Tibial artery (tissue), 4 donors: ENCODE measurements at regions not wholly inside any gene's neighbourhood (a gene's known extent, or its start where the extent isn't known, plus 50 kb on each side); places are given as distances from the start of the nearest gene placed in this dataset.

Experiments
- DNase-seq, 2 donors: peaks; one replicate each; pipeline ENCODE4 v3.0.0-alpha.2; 2019
- H3K27ac ChIP-seq, 2 donors: fragments of 200-600 bp; sonication (generic) in 1 of 2; 1 replicate in 1 of 2; 2 replicates in 1 of 2; pipeline ENCODE4 v1.5.1; 2018 to 2019; ENCODE audit warnings: mild to moderate bottlenecking in 1 of 2
- H3K27me3 ChIP-seq, 2 donors: fragments of 200-600 bp; sonication (generic) in 1 of 2; one replicate each; pipeline versions ENCODE4 v1.5.1 to v1.6.0; 2016 to 2019
- H3K36me3 ChIP-seq, 3 donors: fragments of 200-600 bp; sonication (generic) in 2 of 3; one replicate each; pipeline ENCODE4 v1.5.1; 2016 to 2019; ENCODE audit warnings: mild to moderate bottlenecking in 2 of 3
- H3K4me1 ChIP-seq, 4 donors: fragments of 200-600 bp; sonication (generic) in 2 of 4; 1 replicate in 3 of 4; 2 replicates in 1 of 4; pipeline ENCODE4 v1.5.1; 2016 to 2019
- H3K4me3 ChIP-seq, 2 donors: fragments of 200-600 bp; sonication (generic) in 1 of 2; 1 replicate in 1 of 2; 2 replicates in 1 of 2; pipeline ENCODE4 v1.5.1; 2018 to 2019; ENCODE audit warnings: mild to moderate bottlenecking in 2 of 2
- H3K9me3 ChIP-seq, 3 donors: fragments of 200-600 bp; sonication (generic) in 1 of 3; one replicate each; pipeline ENCODE4 v1.5.1; 2016 to 2019
- CTCF ChIP-seq, 2 experiments: fragments of 200-600 bp in 1 of 2; fragments of 450-650 bp in 1 of 2; IDR thresholded peaks; one replicate each; pipeline ENCODE4 v1.5.1; 2017 to 2019; ENCODE audit warnings: antibody characterized with exemption in 2 of 2, mild to moderate bottlenecking in 1 of 2, moderate library complexity in 1 of 2
- intact Hi-C: fragments of 100-400 bp; cut with DNase I; formaldehyde crosslinking; loops from one replicate; pipeline ENCODE4 v1.15.0; 2023; ENCODE audit warnings: low total_unique reads

GRCh38 chr11:134633276-134633675, 221.2 kb upstream of the B3GAT1 start:
- TF ChIP-seq CTCF (IDR thresholded peaks at IDR 0.05) = no peak
- Histone ChIP-seq H3K9me3 (no peaks in the 10 kb centered on the region), H3K4me3 (no peak overlapping the region), H3K27me3 (no peaks in the 10 kb centered on the region), H3K4me1 (no peaks in the 10 kb centered on the region), H3K36me3 (no peaks in the 10 kb centered on the region), H3K27ac (no peak overlapping the region)
- DNase-seq = peak in 1 of 2 donors; percentile 50
- intact Hi-C loops = no loop called here

DNA sequence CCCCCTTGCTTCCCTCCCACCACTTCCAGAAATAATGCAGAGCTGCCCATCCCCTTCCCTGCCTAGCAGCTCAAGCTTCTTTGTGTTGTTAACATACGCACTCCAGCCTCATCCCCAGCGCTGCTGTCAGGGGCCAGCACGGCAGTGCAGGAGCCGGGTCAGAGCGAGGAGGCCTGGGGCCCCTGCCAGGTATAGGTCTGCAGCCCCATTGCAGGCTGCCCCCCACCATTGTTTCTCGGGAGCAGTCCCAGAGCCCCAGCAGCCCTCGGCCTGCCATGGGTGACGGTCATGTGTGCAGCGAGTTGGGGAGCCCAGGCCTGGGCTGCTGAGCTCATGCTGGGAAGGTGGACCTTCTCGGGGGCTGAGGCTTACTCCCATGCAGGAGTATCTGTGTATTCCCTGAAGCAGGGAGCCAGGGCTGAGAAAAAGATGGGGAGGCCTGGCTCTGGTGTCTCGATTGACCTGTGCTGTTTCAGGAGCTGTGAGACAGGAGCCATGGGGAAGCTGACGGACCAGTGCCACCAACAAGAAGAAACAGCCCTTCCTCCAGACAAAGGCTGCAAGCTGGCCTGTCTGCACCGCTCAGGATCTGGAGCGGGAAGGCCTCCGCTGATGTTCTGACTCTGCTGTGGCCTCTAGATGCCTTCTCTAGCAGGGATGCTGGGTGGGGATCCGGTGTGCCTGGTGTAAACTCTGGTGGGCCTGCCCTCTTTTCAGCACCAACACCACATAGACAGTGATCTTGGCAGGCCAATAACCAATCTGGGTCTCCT, 220.5 kb upstream of the B3GAT1 start:
- no peaks in the 10 kb centered on the region for H3K9me3 ChIP-seq
- H3K36me3 ChIP-seq = no peaks in the 10 kb centered on the region
- intact Hi-C loops = no loop called here
- no peak for TF ChIP-seq CTCF (IDR thresholded peaks at IDR 0.05)
- H3K4me1 ChIP-seq = no peaks in the 10 kb centered on the region
- peak in 1 of 2 donors; percentile 50 for DNase-seq
- H3K27ac ChIP-seq = no peak overlapping the region
- H3K4me3 ChIP-seq = no peak overlapping the region
- no peaks in the 10 kb centered on the region for H3K27me3 ChIP-seq

DNA sequence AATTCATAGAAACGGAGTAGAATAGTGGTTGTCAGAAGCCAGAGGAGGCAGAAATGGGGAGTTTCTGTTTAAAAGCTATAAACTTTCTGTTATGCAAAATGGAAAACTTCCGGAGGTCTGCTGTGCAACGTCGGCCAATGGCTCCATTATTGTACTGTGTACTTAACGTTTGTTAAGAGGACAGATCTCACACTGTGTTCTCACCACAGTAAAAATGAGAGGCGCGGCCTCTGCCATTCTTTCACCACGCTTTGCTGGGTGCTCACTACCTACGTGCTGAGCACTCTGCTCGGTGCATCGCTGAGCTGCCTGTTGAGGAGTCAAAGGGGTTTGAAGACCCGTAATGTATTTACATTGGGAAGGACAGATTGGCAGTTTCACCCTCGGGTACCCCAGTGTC, 218.8 kb upstream of the B3GAT1 start:
- Histone ChIP-seq H3K9me3 (no peaks in the 10 kb centered on the region), H3K36me3 (no peaks in the 10 kb centered on the region), H3K27me3 (no peaks in the 10 kb centered on the region), H3K27ac (no peak overlapping the region), H3K4me3 (no peak overlapping the region), H3K4me1 (no peaks in the 10 kb centered on the region)
- DNase-seq = no peak
- no peak for TF ChIP-seq CTCF (IDR thresholded peaks at IDR 0.05)
- intact Hi-C loops = no loop called here

DNA sequence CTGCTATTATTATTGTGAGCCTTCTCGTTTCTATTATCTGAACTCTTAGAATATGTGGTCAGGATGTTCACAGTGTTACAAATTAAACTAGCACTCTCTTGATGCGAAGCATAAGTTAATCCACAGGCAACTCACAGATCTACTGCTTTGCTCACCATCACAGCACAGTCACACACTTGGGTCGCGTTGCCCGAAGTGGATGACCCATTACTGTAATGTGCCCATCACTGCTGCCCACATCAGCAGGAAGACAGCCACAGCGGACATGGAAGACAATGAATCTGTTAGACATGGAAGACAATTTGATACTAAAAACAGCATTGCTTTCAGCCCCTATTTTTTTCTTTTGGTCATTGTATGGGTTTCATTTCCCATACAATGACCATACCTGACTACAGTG, 216.4 kb upstream of the B3GAT1 start:
- Histone ChIP-seq H3K27ac (no peak overlapping the region), H3K36me3 (no peaks in the 10 kb centered on the region), H3K27me3 (no peaks in the 10 kb centered on the region), H3K4me3 (no peak overlapping the region), H3K4me1 (no peaks in the 10 kb centered on the region), H3K9me3 (no peaks in the 10 kb centered on the region)
- no peak for TF ChIP-seq CTCF (IDR thresholded peaks at IDR 0.05)
- intact Hi-C loops = no loop called here
- no peak for DNase-seq

DNA sequence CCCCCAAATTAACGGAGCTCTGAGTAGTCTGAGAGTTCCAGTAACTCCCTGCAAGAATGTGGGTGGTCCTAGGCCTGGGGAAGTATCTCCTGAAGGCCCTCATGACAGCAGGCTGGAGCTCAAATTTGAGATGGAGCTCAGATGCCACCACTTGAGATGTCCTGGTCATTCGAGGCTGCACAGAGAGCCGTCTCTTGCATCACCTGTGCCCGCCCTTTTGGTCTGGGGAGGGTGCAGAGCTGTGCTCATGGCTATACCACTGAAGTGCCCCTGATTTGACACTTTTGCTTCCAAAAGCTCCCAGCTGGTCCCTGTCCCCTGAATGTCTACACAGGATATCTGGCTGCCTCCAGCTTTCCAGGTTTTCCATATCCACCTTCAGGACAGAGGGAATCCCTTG, 214.0 kb upstream of the B3GAT1 start:
- Histone ChIP-seq H3K4me3 (no peak overlapping the region), H3K27ac (no peak overlapping the region), H3K9me3 (no peaks in the 10 kb centered on the region), H3K4me1 (no peaks in the 10 kb centered on the region), H3K27me3 (no peaks in the 10 kb centered on the region), H3K36me3 (no peaks in the 10 kb centered on the region)
- no peak for DNase-seq
- no peak for TF ChIP-seq CTCF (IDR thresholded peaks at IDR 0.05)
- intact Hi-C loops = no loop called here

- H3K27ac ChIP-seq = no peak overlapping the region
- H3K36me3 ChIP-seq = no peaks in the 10 kb centered on the region
- DNase-seq = no peak
- no peaks in the 10 kb centered on the region for H3K4me1 ChIP-seq
- H3K4me3 ChIP-seq = no peak overlapping the region
- no peak for TF ChIP-seq CTCF (IDR thresholded peaks at IDR 0.05)
- no peaks in the 10 kb centered on the region for H3K27me3 ChIP-seq
- intact Hi-C loops = no loop called here
- H3K9me3 ChIP-seq = no peaks in the 10 kb centered on the region
These were observed 213.6 kb upstream of the B3GAT1 start for GRCh38 chr11:134625631-134626030.
